Kidney (tissue), 13 donors: ENCODE measurements at regions not wholly inside any gene's neighbourhood (a gene's known extent, or its start where the extent isn't known, plus 50 kb on each side); places are given as distances from the start of the nearest gene placed in this dataset.

Experiments
- DNase-seq, 5 donors: peaks; one replicate each; pipeline ENCODE4 v3.0.0-alpha.2; 2013 to 2020
- FAIRE-seq: peaks from 2 replicates; lab custom pipeline; 2012; peaks lifted over from hg19 to GRCh38; lab: Jason Lieb, UNC
- H3K27ac ChIP-seq, 2 donors: one replicate each; pipeline ENCODE4 v1.7.0; 2013; ENCODE audit warnings: low read depth in 2 of 2, low read length in 2 of 2, inconsistent platforms in 1 of 2
- H3K27me3 ChIP-seq: one replicate; pipeline ENCODE4 v1.7.1; 2013; ENCODE audit warnings: low read length, inconsistent platforms; ENCODE audit not compliant: control insufficient read depth, insufficient read depth
- H3K36me3 ChIP-seq, 3 donors: one replicate each; pipeline versions ENCODE4 v1.7.0 to v1.7.1; 2013; ENCODE audit warnings: low read length in 3 of 3, control low read depth in 1 of 3, inconsistent platforms in 1 of 3; ENCODE audit not compliant: insufficient read depth in 3 of 3, control insufficient read depth in 2 of 3
- H3K4me1 ChIP-seq, 3 donors: one replicate each; pipeline versions ENCODE4 v1.7.0 to v1.7.1; 2013; ENCODE audit warnings: low read length in 3 of 3, inconsistent platforms in 1 of 3, low read depth in 1 of 3; ENCODE audit not compliant: control insufficient read depth in 2 of 3, insufficient read depth in 2 of 3
- H3K4me3 ChIP-seq, 3 donors: one replicate each; pipeline versions ENCODE4 v1.7.0 to v1.8.1; 2013; ENCODE audit warnings: low read length in 3 of 3, control low read depth in 1 of 3, inconsistent platforms in 1 of 3
- H3K9ac ChIP-seq, 3 donors: one replicate each; pipeline versions ENCODE4 v1.7.0 to v1.7.1; 2013; ENCODE audit warnings: low read length in 3 of 3, control low read depth in 1 of 3, inconsistent platforms in 1 of 3
- H3K9me3 ChIP-seq, 3 donors: one replicate each; pipeline versions ENCODE4 v1.7.0 to v1.7.1; 2013; ENCODE audit warnings: low read length in 3 of 3, control low read depth in 1 of 3, inconsistent platforms in 1 of 3; ENCODE audit not compliant: control insufficient read depth in 2 of 3, insufficient read depth in 1 of 3
- CTCF ChIP-seq: IDR thresholded peaks from 3 replicates; pipeline ENCODE4 v1.5.1; 2012; ENCODE audit warnings: mild to moderate bottlenecking, moderate library complexity, borderline replicate concordance; ENCODE audit not compliant: insufficient read depth; ENCODE audit errors: extremely low read depth
- intact Hi-C: fragments of 100-400 bp; cut with DNase I; formaldehyde crosslinking; loops from one replicate; pipeline ENCODE4 v1.11.1; 2022
- donor health status: control.
- donor health status: control.
- donor health status: control.
- donor health status: control.
- donor health status: control.
- donor health status: DM: yes; HTN: yes; CAD: no.
- donor health status: Normal renal cell carcinoma (clear cell type).

- intact Hi-C loops: no loop called here
Observed at GRCh38 chr1:30371179-30371788, 352.1 kb downstream of the MATN1 start.

GRCh38 chr1:30368651-30369240 is 354.6 kb downstream of the MATN1 start:
- Histone ChIP-seq H3K9ac (no peak overlapping the region), H3K4me1 (no peaks in the 10 kb centered on the region), H3K27ac (no peak overlapping the region), H3K4me3 (no peak overlapping the region), H3K9me3 (no peaks in the 10 kb centered on the region), H3K27me3 (no peaks in the 10 kb centered on the region), H3K36me3 (no peaks in the 10 kb centered on the region)
- peak in 1 of 5 donors; percentile 12 for DNase-seq
- no peak for FAIRE-seq
- TF ChIP-seq CTCF: no peak
- intact Hi-C loops: no loop called here

More at GRCh38 chr1:30371179-30371788, 352.1 kb downstream of the MATN1 start:
- Histone ChIP-seq H3K4me1 (no peaks in the 10 kb centered on the region), H3K27ac (no peak overlapping the region), H3K36me3 (no peaks in the 10 kb centered on the region), H3K9me3 (no peaks in the 10 kb centered on the region), H3K4me3 (no peak overlapping the region), H3K9ac (no peak overlapping the region), H3K27me3 (no peaks in the 10 kb centered on the region)
- TF ChIP-seq CTCF: no peak
- FAIRE-seq (no peak), DNase-seq (peak in 1 of 5 donors; percentile 32)

GRCh38 chr1:30366911-30367310 is 356.5 kb downstream of the MATN1 start:
- H3K27ac ChIP-seq: no peak overlapping the region
- no peak for FAIRE-seq
- peak in 1 of 5 donors; percentile 26 for DNase-seq
- TF ChIP-seq CTCF: no peak
- no peak overlapping the region for H3K9ac ChIP-seq
- no peaks in the 10 kb centered on the region for H3K36me3 ChIP-seq
- no peaks in the 10 kb centered on the region for H3K4me1 ChIP-seq
- H3K4me3 ChIP-seq: no peak overlapping the region
- no peaks in the 10 kb centered on the region for H3K9me3 ChIP-seq
- no peaks in the 10 kb centered on the region for H3K27me3 ChIP-seq
- intact Hi-C loops: no loop called here

GRCh38 chr1:30366199-30366598 is 357.2 kb downstream of the MATN1 start:
- H3K9me3 ChIP-seq: no peaks in the 10 kb centered on the region
- no peak for DNase-seq
- H3K27ac ChIP-seq: no peak overlapping the region
- intact Hi-C loops: no loop called here
- no peaks in the 10 kb centered on the region for H3K36me3 ChIP-seq
- no peak overlapping the region for H3K4me3 ChIP-seq
- peak; percentile 13 for FAIRE-seq
- no peaks in the 10 kb centered on the region for H3K4me1 ChIP-seq
- no peaks in the 10 kb centered on the region for H3K27me3 ChIP-seq
- TF ChIP-seq CTCF: no peak
- H3K9ac ChIP-seq: no peak overlapping the region
